Loucy (cell line): ENCODE measurements at regions not wholly inside any gene's neighbourhood (a gene's known extent, or its start where the extent isn't known, plus 50 kb on each side); places are given as distances from the start of the nearest gene placed in this dataset.

Experiments
- H2AFZ ChIP-seq: fragments of 200-600 bp; sonication (generic); 2 replicates; pipeline ENCODE4 v1.6.0; 2016; ENCODE audit warnings: antibody characterized with exemption, mild to moderate bottlenecking, low read length, moderate library complexity
- H3F3A ChIP-seq: fragments of 200-600 bp; 2 replicates; pipeline ENCODE4 v1.6.0; 2016; ENCODE audit warnings: antibody characterized with exemption, low read depth, mild to moderate bottlenecking
- H3K27me3 ChIP-seq: fragments of 200-600 bp; sonication (generic); 2 replicates; pipeline ENCODE4 v1.6.1; 2014; ENCODE audit warnings: low read length, mild to moderate bottlenecking; ENCODE audit not compliant: insufficient read depth, poor library complexity, severe bottlenecking
- H3K36me3 ChIP-seq: fragments of 200-600 bp; sonication (generic); 2 replicates; pipeline ENCODE4 v1.6.1; 2016; ENCODE audit warnings: low read length; ENCODE audit not compliant: insufficient read depth
- H3K4me1 ChIP-seq: fragments of 200-600 bp; sonication (generic); 2 replicates; pipeline ENCODE4 v1.5.1; 2014; ENCODE audit warnings: low read length, mild to moderate bottlenecking; ENCODE audit not compliant: insufficient read depth, poor library complexity, severe bottlenecking
- H3K4me2 ChIP-seq: fragments of 200-600 bp; sonication (generic); 2 replicates; pipeline ENCODE4 v1.6.0; 2014; ENCODE audit warnings: antibody characterized with exemption, low read length, low read depth, mild to moderate bottlenecking; ENCODE audit not compliant: poor library complexity, severe bottlenecking
- H3K4me3 ChIP-seq: fragments of 200-600 bp; sonication (generic); 2 replicates; pipeline ENCODE4 v1.5.1; 2014; ENCODE audit warnings: low read length, mild to moderate bottlenecking, mixed read lengths; ENCODE audit not compliant: poor library complexity, severe bottlenecking
- H3K79me2 ChIP-seq: fragments of 200-600 bp; sonication (generic); 2 replicates; pipeline ENCODE4 v1.6.1; 2014; ENCODE audit warnings: low read length; ENCODE audit not compliant: insufficient read depth
- H3K9ac ChIP-seq: fragments of 200-600 bp; sonication (generic); 2 replicates; pipeline ENCODE4 v1.6.0; 2014; ENCODE audit warnings: mild to moderate bottlenecking, low read depth, low read length, moderate library complexity; ENCODE audit not compliant: poor library complexity, severe bottlenecking
- H3K9me2 ChIP-seq: fragments of 200-600 bp; sonication (generic); replicated peaks from 2 replicates; pipeline ENCODE4 v1.6.1; 2016; ENCODE audit warnings: low read depth, low read length, mixed read lengths
- H3K9me3 ChIP-seq: fragments of 200-600 bp; sonication (generic); 2 replicates; pipeline ENCODE4 v1.6.1; 2014; ENCODE audit warnings: mild to moderate bottlenecking, antibody characterized with exemption, low read length, low read depth; ENCODE audit not compliant: insufficient read depth
- H4K20me1 ChIP-seq: fragments of 200-600 bp; sonication (generic); 2 replicates; pipeline ENCODE4 v1.6.0; 2014; ENCODE audit warnings: antibody characterized with exemption, low read length, mild to moderate bottlenecking; ENCODE audit not compliant: insufficient read depth, poor library complexity, severe bottlenecking
- EZH2phosphoT487 ChIP-seq: fragments of 200-600 bp; IDR thresholded peaks from 2 replicates; pipeline ENCODE4 v1.6.1; 2018; ENCODE audit warnings: antibody characterized with exemption, mild to moderate bottlenecking, moderate library complexity, borderline replicate concordance
- TF ChIP-seq, protein P1 (sequence below): fragments of 200-600 bp; sonication (generic); conservative IDR thresholded peaks from 2 replicates; pipeline ENCODE4 v1.5.1; 2014; ENCODE audit warnings: mild to moderate bottlenecking, antibody characterized with exemption, low read length

DNA sequence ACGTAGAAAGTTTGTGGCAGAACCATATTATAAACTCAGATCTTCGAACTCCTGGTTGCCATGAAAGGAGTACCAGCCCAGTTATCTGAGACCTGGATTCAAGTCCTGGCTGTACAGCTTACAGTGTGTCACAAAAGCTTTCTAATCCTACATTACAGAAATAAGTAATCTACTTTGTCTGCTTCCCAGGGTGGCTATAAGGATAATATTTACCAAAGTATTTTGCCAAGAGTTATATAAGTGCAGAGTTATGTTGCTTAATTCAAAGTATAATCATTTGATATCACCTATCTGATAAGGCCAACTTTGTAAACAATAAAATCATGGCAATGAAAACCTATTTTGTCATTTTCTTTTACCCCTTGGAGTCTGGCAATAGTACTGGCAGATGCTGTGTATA lies 381.6 kb downstream of the NDFIP2 start:
- H3K9me3 ChIP-seq, result no peaks in the 10 kb centered on the region
- H3K4me3 ChIP-seq, result no peak overlapping the region
- H3K27me3 ChIP-seq, result no peaks in the 10 kb centered on the region
- TF ChIP-seq EZH2phosphoT487, result no peak
- TF ChIP-seq, protein P1, sequence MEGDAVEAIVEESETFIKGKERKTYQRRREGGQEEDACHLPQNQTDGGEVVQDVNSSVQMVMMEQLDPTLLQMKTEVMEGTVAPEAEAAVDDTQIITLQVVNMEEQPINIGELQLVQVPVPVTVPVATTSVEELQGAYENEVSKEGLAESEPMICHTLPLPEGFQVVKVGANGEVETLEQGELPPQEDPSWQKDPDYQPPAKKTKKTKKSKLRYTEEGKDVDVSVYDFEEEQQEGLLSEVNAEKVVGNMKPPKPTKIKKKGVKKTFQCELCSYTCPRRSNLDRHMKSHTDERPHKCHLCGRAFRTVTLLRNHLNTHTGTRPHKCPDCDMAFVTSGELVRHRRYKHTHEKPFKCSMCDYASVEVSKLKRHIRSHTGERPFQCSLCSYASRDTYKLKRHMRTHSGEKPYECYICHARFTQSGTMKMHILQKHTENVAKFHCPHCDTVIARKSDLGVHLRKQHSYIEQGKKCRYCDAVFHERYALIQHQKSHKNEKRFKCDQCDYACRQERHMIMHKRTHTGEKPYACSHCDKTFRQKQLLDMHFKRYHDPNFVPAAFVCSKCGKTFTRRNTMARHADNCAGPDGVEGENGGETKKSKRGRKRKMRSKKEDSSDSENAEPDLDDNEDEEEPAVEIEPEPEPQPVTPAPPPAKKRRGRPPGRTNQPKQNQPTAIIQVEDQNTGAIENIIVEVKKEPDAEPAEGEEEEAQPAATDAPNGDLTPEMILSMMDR, result no peak
- no peaks in the 10 kb centered on the region for H3K79me2 ChIP-seq
- no peaks in the 10 kb centered on the region for H4K20me1 ChIP-seq
- H3K9me2 ChIP-seq, result no peaks in the 10 kb centered on the region
- H3K9ac ChIP-seq, result no peak overlapping the region
- H3F3A ChIP-seq, result peaks cover 1% of the 10 kb centered on the region; the same call in 1 of the 2 replicates
- H3K4me2 ChIP-seq, result no peak overlapping the region
- H3K4me1 ChIP-seq, result peaks cover 33% of the 10 kb centered on the region
- H3K36me3 ChIP-seq, result no peaks in the 10 kb centered on the region
- H2AFZ ChIP-seq, result no peak overlapping the region

DNA sequence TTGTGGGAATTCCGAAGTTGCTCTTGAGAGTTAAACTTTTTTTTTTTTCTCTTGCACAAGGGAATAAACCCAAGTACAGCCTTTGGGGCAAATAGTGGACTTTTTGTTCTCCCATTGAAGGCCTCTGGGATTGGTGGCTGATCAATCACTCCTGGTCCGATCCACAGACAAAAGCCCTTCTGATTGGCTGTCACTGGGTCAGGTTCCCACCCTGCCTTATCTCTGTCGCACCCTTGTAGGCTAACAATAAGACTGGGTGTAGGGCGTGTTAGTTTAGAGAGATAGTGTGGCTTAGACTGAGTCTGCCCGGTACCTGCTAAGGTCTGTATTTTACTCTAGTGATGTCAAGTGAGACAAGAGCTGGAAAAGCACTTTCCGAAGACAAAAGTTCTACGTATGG lies 380.8 kb downstream of the NDFIP2 start:
- Histone ChIP-seq H3K4me1 (peaks cover 25% of the 10 kb centered on the region), H3K9me2 (no peaks in the 10 kb centered on the region), H3K9me3 (no peaks in the 10 kb centered on the region), H3F3A (no peaks in the 10 kb centered on the region), H3K79me2 (no peaks in the 10 kb centered on the region), H2AFZ (no peak overlapping the region), H3K36me3 (no peaks in the 10 kb centered on the region), H4K20me1 (no peaks in the 10 kb centered on the region), H3K27me3 (no peaks in the 10 kb centered on the region), H3K4me3 (no peak overlapping the region), H3K4me2 (no peak overlapping the region), H3K9ac (no peak overlapping the region)
- TF ChIP-seq, protein P1, result no peak

DNA sequence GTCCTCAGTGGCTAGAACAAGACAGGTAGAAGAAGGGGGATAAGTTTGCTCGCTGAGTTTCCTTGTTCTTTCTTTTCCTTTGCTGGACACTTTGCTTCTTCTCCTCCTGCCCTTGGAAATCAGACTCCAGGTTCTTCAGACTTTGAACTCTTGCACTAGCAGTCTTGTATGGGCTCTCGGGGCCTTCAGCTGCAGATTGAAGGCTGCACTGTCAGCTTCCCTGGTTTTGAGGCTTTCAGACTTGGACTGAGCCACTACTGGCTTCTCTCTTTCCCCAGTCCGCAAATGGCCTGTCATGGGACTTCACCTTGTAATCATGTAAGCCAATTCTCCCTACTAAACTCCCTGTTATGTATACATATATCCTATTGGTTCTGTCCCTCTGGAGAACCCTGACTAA lies 379.8 kb downstream of the NDFIP2 start:
- H3K9me2 ChIP-seq, result no peaks in the 10 kb centered on the region
- no peaks in the 10 kb centered on the region for H3K79me2 ChIP-seq
- H3K9ac ChIP-seq, result no peak overlapping the region

More for the DNA sequence above, 379.8 kb downstream of the NDFIP2 start:
- TF ChIP-seq, protein P1, result no peak
- no peaks in the 10 kb centered on the region for H3K9me3 ChIP-seq
- H3K4me3 ChIP-seq, result no peak overlapping the region
- H2AFZ ChIP-seq, result no peak overlapping the region
- H3K4me1 ChIP-seq, result peaks cover 16% of the 10 kb centered on the region
- peak overlapping the region; percentile 20 for H3K4me2 ChIP-seq
- H3K27me3 ChIP-seq, result no peaks in the 10 kb centered on the region
- H3K36me3 ChIP-seq, result no peaks in the 10 kb centered on the region
- H3F3A ChIP-seq, result no peaks in the 10 kb centered on the region
- no peaks in the 10 kb centered on the region for H4K20me1 ChIP-seq
